DMS153 (cell line): ENCODE measurements at regions not wholly inside any gene's neighbourhood (a gene's known extent, or its start where the extent isn't known, plus 50 kb on each side); places are given as distances from the start of the nearest gene placed in this dataset.

Source experiments
- DNase-seq: peaks from one replicate; lab custom pipeline; 2025; lab: John Stamatoyannopoulos, UW

DNA sequence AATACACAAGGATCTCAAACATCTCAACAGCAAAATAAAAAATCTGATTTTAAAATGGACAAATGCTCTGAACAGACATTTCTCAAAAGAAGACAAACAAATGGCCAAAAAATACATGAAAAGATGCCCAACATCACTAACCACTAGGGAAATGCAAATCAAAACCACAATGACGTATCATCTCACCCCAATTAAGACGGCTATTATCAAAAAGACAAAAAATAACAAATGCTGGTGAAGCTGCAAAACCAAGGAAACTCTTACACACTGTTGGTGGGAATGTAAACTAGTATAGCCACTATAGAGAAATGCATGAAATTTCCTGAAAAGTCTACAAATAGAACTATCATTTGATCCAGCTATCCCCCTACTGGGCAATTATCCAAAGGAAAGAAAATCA lies 145.0 kb downstream of the BTG1 start:
- DNase-seq = no peak

DNA sequence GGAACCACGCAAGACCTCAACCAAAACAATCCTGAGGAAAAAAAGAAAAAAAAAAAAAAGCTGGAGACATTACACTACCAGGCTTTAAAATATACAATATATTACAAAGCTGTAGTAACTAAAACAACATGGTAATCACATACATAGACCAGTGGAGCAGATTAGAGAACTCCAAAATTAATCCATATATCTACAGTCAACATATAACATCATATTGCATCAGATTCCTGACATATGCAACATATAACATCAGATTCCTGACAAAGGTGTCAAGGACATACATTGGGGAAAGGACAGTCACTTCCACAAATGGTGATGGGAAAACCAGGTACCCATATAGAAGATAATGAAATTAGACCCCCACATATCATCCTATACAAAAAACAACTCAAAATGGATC lies 145.8 kb downstream of the BTG1 start:
- DNase-seq = no peak

DNA sequence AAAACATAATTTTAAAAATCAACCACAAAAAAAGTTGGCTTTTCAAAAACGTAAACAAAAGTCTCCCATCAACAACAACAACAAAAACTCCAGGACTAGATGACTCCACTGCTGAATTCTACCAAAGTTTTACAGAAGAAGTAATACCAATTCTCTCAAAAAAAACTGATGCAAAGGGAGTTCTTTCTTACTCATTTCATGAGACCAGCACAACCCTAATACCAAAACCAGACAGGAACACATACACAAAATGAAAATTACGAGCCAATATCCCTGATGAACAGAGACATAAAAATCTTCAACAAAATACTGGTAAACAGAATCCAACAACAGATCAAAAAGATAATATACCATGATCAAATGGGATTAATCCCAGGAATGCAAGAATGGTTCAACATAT lies 147.3 kb downstream of the BTG1 start:
- no peak for DNase-seq

- no peak for DNase-seq
These were observed 151.3 kb downstream of the BTG1 start for GRCh38 chr12:91994208-91994797.

DNA sequence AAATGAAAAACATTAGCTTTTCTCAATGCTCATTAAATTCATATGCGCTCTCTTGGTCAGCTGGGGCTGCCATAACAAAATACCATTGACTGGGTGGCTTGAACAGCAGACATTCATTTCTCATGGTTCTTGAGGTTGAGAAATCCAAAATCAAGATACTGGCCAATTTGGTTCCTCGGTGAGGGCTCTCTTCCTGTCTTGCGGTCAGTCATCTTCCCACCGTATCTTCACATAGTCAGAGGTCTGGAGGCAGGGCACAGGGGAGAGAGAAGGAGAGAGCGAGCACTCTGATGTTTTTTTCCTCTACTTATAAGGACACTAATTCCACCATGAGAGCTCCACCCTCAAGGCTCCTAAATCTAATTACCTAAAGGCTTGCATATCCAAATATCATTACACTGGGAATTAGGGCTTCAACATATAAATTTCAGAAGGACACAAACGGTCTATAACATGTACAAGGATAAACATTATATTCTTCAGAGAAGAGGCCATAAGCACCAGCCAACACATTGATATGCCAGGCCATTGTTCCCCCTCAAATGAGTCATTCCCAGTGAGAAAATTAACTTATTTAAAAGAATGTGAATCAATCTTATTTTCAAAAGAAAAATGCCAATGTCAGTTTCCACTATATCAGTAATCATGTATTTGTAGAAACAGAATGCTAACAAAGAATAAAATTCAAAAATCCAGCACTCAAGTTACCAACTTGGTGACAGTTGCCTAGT lies 152.2 kb downstream of the BTG1 start:
- DNase-seq = no peak

DNA sequence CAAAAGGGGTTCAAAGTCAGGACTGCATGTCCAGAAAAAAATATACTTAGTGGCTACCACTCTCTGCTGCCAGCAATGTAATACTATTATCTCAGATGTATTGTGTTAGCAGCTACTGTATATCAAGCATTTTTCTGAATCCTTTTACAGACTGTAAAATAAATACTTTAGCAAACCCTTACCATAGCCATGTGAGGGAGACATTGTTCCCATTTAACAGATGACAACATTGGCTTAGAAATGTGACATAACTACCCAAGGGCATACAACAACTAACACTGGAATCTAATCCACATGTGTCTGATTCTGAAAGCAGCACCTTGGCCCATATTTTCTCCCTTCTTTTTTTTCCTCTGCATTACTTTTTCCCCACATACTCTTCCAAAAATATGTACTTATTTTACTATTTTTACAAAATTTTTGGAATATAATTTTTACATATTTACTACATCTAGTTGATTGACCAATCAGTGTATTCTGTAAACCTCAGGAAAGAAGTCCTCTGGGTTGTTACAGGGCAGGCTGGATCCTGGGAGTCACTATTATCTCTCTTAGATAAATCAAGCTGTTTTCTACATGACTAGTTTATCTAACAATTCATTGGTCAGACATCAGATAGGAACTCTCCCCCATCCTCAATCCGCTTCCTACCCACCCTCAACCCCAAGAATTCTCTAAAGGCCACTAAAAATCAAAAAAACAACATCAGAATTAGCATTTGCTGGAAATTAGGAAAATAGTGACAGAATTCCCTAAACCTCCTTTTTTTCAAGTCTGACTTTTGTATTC lies 154.1 kb downstream of the BTG1 start:
- no peak for DNase-seq

DNA sequence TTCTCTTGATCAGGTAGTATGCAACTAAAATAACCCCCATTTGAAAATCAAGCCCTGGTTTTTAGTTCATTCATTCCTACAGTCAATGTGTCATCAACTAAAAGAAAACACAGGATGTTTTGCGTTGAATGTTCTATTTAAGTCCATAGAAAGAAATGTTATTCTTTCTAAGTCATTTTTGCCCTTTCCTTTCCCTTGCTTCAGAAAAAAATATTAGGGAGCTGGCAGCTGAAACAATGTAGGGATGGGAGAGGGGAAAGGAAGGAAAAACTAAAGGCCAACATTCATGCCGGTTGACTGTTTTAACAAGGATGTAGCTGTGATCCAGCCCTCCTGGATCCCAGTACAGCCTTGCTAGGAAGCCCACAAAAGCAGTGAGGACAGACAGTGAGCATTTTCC lies 155.1 kb downstream of the BTG1 start:
- DNase-seq = no peak

GRCh38 chr12:91989143-91989542 lies 156.5 kb downstream of the BTG1 start:
- DNase-seq = no peak

DNA sequence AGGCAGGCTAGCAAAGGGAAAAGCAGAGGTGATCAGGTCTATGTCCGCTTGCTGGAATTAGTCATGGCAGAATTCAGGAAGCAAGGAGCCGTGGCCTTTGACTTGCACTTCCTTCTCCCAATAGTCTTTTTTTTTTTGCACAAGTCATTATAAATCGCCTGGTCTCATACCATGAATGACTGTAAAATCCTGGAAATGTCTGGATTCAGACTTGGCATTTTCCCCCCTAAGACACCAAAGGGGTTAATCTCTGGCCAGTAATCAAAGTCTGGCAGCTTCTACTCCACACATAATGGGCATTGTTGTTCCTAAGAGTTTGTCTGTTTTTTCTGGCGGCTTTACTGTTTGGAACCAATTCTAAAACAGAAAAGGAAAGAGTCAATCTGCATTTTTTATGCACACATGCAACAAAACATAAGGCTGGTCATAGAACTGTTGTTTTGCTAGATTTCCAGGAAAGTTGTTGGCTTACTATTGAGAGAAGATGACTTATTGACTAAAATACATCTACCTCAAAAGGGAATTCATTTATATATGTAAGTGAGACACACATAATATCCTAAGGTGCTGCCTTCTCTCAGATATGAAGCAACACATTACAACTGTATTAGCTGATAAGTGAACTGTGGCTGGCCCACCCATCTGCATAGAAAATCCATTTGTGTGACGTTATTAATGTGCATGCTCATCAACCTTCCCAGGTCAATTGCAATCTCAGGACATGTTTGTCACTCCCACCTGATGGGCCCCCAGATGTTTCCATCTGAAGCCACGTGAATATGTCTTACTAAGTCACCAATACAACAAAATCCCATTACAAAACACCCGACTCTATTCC lies 157.3 kb downstream of the BTG1 start:
- no peak for DNase-seq

- peak; percentile 27 for DNase-seq
These were observed 159.6 kb downstream of the BTG1 start for GRCh38 chr12:91986084-91986483.

GRCh38 chr12:91985002-91985787 lies 160.5 kb downstream of the BTG1 start:
- no peak for DNase-seq

DNA sequence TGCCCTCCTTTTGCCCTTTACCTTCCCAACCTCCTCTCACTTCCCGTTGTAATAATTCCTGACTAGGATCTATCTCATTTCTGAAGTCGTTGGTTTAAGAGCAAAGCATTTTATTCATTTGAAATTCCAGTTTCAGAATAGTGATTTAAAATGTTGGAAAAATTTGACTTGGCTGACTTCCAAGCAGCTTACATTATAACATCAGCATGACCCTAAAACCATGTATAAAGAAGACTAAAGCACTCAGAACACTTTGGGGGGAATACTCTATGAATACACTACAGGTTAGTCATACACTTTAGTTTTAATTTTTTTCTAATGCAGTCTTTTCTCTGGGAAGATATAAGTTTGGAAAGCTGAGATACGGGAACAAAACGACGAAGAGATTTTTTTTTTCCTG lies 161.1 kb downstream of the BTG1 start:
- no peak for DNase-seq

DNA sequence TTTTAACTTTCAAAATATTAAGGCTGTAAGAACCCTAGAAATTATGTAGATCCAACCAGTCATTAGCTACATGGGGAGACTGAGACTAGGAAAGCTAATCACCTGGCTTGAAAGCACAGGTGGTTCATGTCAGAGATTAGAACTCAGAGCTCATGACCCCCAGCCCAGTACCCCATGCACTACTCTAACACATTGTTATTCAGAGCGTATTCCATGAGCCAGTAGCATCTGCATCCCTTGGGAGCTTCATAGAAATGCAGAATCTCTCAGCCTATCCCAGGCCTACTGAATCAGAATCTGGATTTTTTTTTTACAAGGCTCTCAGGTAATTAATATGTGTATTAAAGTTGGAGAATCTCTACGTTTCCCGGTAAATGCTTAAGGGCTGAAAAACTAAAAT lies 161.7 kb downstream of the BTG1 start:
- no peak for DNase-seq

GRCh38 chr12:91982946-91983345 lies 162.7 kb downstream of the BTG1 start:
- no peak for DNase-seq

DNA sequence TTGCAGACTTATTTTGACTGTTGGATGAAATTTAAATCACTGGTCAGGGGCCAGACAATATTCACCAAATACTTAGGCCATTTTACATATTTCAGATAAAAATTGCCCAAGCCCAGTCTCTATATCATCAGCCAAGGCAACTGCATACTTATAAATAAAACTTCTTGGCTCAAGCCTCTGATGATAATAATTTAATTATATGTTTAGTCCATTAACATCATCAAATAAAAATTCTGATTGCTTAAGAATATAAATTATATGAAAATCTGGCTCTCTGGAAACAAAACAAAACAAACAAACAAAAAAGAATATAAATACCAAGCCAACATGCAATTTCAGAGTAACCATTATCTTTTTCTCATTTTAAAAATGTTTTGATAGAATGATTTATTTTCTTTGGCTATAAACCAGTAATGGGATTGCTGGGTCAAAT lies 165.2 kb downstream of the BTG1 start:
- DNase-seq = no peak

DNA sequence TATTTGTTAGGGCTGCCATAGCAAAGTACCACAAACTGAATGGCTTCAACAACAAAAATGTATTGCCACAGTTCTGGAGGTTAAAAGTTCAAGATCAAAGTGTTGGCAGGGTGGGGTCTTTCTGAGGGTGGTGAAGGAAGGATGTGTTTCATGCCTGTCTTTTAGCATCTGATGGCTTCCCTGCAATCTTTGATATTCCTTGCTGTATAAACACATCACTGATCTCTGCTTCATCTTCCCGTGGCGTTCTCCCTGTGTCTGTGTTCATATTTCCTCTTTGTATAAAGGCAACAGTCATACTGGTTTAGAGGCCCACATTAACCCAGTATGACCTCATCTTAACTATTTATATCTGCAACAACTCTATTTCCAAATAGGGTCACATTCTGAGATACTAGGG lies 167.5 kb downstream of the BTG1 start:
- DNase-seq = no peak

DNA sequence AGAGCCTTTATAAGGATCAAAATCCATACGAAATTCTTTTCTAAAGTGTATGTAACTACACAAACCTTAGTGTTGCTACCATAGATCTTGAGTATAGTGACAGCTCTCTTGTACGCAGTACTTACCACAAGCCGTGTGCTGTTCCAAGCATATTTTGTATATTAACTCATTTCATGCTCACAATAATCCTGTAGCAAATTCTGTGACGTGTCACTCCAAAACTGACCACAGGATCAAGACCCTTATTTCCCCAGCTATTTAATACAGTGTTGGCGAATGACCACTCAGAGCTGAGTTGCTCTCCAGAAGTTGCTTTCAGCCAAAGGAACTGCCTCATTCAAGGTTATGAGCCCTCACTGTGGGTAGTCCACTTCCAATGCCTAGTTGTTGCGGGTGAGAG lies 169.8 kb downstream of the BTG1 start:
- DNase-seq = no peak

GRCh38 chr12:91974541-91975085 lies 171.0 kb downstream of the BTG1 start:
- no peak for DNase-seq

- no peak for DNase-seq
These were observed 171.8 kb downstream of the BTG1 start for GRCh38 chr12:91973813-91974212.

GRCh38 chr12:91972896-91973295 lies 172.8 kb downstream of the BTG1 start:
- DNase-seq = no peak

- no peak for DNase-seq
These were observed 176.9 kb downstream of the BTG1 start for GRCh38 chr12:91968777-91969171.
